Activated CD4-positive, alpha-beta T cell treated with anti-CD3 and anti-CD28 coated beads for 36 hours (primary cell): ENCODE measurements at regions not wholly inside any gene's neighbourhood (a gene's known extent, or its start where the extent isn't known, plus 50 kb on each side); places are given as distances from the start of the nearest gene placed in this dataset.

Experiments used
- ATAC-seq: fragments of 200-7000 bp; cut with Tn5 transposase; one replicate; pipeline ENCODE4 v1.10.0; 2021; ENCODE audit warnings: mild to moderate bottlenecking, moderate library complexity
- CTCF ChIA-PET: fragments of 350-600 bp; sonication (Branson Sonifier 250); formaldehyde crosslinking; loops from one replicate; lab custom pipeline; 2021; ENCODE audit warnings: antibody characterized with exemption; lab: Charles Lee
- POLR2A ChIA-PET: fragments of 350-600 bp; sonication (Branson Sonifier 250); formaldehyde crosslinking; loops from one replicate; lab custom pipeline; 2021; ENCODE audit warnings: antibody characterized with exemption, inconsistent platforms; lab: Charles Lee
- DNase-seq: peaks from one replicate; pipeline ENCODE4 v3.0.0-alpha.2; 2020
- H3K27ac Mint-ChIP-seq: one replicate; pipeline ENCODE4 v1.8.0; 2021; ENCODE audit warnings: mixed read lengths
- H3K27me3 Mint-ChIP-seq: one replicate; pipeline ENCODE4 v1.8.0; 2021; ENCODE audit warnings: mixed read lengths
- H3K36me3 Mint-ChIP-seq: one replicate; pipeline ENCODE4 v1.8.0; 2021; ENCODE audit warnings: low read depth, mixed read lengths
- H3K4me1 Mint-ChIP-seq: one replicate; pipeline ENCODE4 v1.8.0; 2021; ENCODE audit warnings: mixed read lengths
- H3K4me3 Mint-ChIP-seq: one replicate; pipeline ENCODE4 v1.8.0; 2021; ENCODE audit warnings: mild to moderate bottlenecking, moderate library complexity, mixed read lengths
- H3K9me3 Mint-ChIP-seq: one replicate; pipeline ENCODE4 v1.8.0; 2021; ENCODE audit warnings: low read depth, mixed read lengths
- intact Hi-C, 2 experiments: fragments of 100-400 bp; cut with DNase I in 1 of 2; cut with micrococcal nuclease in 1 of 2; formaldehyde crosslinking; loops; one replicate each; pipeline versions ENCODE4 v1.14.2 to v1.15.1; 2022 to 2024; cut with DNase I, micrococcal nuclease

GRCh38 chr4:177119021-177119471, 190.6 kb upstream of the NEIL3 start:
- ChIA-PET POLR2A (no interaction called here), CTCF (no interaction called here)
- H3K27me3 Mint-ChIP-seq = no peaks in the 10 kb centered on the region

GRCh38 chr4:177119691-177120090, 190.0 kb upstream of the NEIL3 start:
- ChIA-PET CTCF (no interaction called here), POLR2A (no interaction called here)
- peaks cover under 1% of the 10 kb centered on the region for H3K27me3 Mint-ChIP-seq
- no peaks in the 10 kb centered on the region for H3K36me3 Mint-ChIP-seq
- H3K4me3 Mint-ChIP-seq = no peak overlapping the region
- ATAC-seq = no peak
- intact Hi-C loops = no loop called here
- H3K9me3 Mint-ChIP-seq = peaks cover 7% of the 10 kb centered on the region
- H3K27ac Mint-ChIP-seq = no peak overlapping the region
- no peak for DNase-seq
- no peaks in the 10 kb centered on the region for H3K4me1 Mint-ChIP-seq

More at GRCh38 chr4:177119021-177119471, 190.6 kb upstream of the NEIL3 start:
- peaks cover 7% of the 10 kb centered on the region for H3K9me3 Mint-ChIP-seq
- no peaks in the 10 kb centered on the region for H3K4me1 Mint-ChIP-seq
- ATAC-seq = no peak
- H3K36me3 Mint-ChIP-seq = no peaks in the 10 kb centered on the region
- intact Hi-C loops = no loop called here
- DNase-seq = no peak
- H3K27ac Mint-ChIP-seq = no peak overlapping the region
- no peak overlapping the region for H3K4me3 Mint-ChIP-seq

GRCh38 chr4:177123811-177124210, 185.9 kb upstream of the NEIL3 start:
- POLR2A ChIA-PET = no interaction called here
- DNase-seq (no peak), ATAC-seq (no peak)
- Mint-ChIP-seq H3K4me3 (no peak overlapping the region), H3K36me3 (no peaks in the 10 kb centered on the region), H3K4me1 (no peaks in the 10 kb centered on the region), H3K9me3 (peaks cover 7% of the 10 kb centered on the region), H3K27ac (no peak overlapping the region), H3K27me3 (peaks cover 2% of the 10 kb centered on the region)
- intact Hi-C loops = no loop called here
- CTCF ChIA-PET = no interaction called here

GRCh38 chr4:177124349-177125064, 185.2 kb upstream of the NEIL3 start:
- POLR2A ChIA-PET = no interaction called here

GRCh38 chr4:177125656-177126055, 184.0 kb upstream of the NEIL3 start:
- Mint-ChIP-seq H3K4me3 (no peak overlapping the region), H3K36me3 (no peaks in the 10 kb centered on the region), H3K4me1 (no peaks in the 10 kb centered on the region), H3K27me3 (peaks cover 2% of the 10 kb centered on the region), H3K27ac (no peak overlapping the region), H3K9me3 (peaks cover 12% of the 10 kb centered on the region)
- DNase-seq = no peak
- intact Hi-C loops = no loop called here
- ATAC-seq = no peak
- CTCF ChIA-PET = no interaction called here
- POLR2A ChIA-PET = no interaction called here

More at GRCh38 chr4:177124349-177125064, 185.2 kb upstream of the NEIL3 start:
- Mint-ChIP-seq H3K27ac (no peak overlapping the region), H3K27me3 (peaks cover 2% of the 10 kb centered on the region), H3K4me1 (no peaks in the 10 kb centered on the region), H3K36me3 (no peaks in the 10 kb centered on the region), H3K4me3 (no peak overlapping the region), H3K9me3 (peaks cover 12% of the 10 kb centered on the region)
- DNase-seq = no peak
- CTCF ChIA-PET = no interaction called here
- intact Hi-C loops = no loop called here
- no peak for ATAC-seq

- no peak for DNase-seq
- Mint-ChIP-seq H3K27ac (no peak overlapping the region), H3K27me3 (peaks cover 2% of the 10 kb centered on the region), H3K9me3 (peaks cover 11% of the 10 kb centered on the region), H3K36me3 (no peaks in the 10 kb centered on the region), H3K4me1 (no peaks in the 10 kb centered on the region), H3K4me3 (no peak overlapping the region)
- CTCF ChIA-PET = interaction anchor here (0.7 kb wide), 1 partner anchor 17 kb away, joined by 3 read pairs; no protein-coding TSS in a partner anchor
- no peak for ATAC-seq
- POLR2A ChIA-PET = no interaction called here
- intact Hi-C loops = no loop called here
Observed at GRCh38 chr4:177127658-177128057, 182.0 kb upstream of the NEIL3 start.

- H3K36me3 Mint-ChIP-seq = no peaks in the 10 kb centered on the region
- no peak overlapping the region for H3K27ac Mint-ChIP-seq
- DNase-seq = no peak
- peaks cover 2% of the 10 kb centered on the region for H3K27me3 Mint-ChIP-seq
- H3K4me1 Mint-ChIP-seq = no peaks in the 10 kb centered on the region
- intact Hi-C loops = no loop called here
- POLR2A ChIA-PET = no interaction called here
- peaks cover 11% of the 10 kb centered on the region for H3K9me3 Mint-ChIP-seq
- ATAC-seq = no peak
- no peak overlapping the region for H3K4me3 Mint-ChIP-seq
- CTCF ChIA-PET = no interaction called here
Observed at GRCh38 chr4:177128306-177128705, 181.4 kb upstream of the NEIL3 start.

- POLR2A ChIA-PET = no interaction called here
- Mint-ChIP-seq H3K9me3 (peaks cover 11% of the 10 kb centered on the region), H3K4me3 (no peak overlapping the region)
Observed at GRCh38 chr4:177131736-177132135, 177.9 kb upstream of the NEIL3 start.

GRCh38 chr4:177147668-177148067, 162.0 kb upstream of the NEIL3 start:
- intact Hi-C loops = no loop called here
- no peaks in the 10 kb centered on the region for H3K36me3 Mint-ChIP-seq
- no peak overlapping the region for H3K4me3 Mint-ChIP-seq
- H3K4me1 Mint-ChIP-seq = no peaks in the 10 kb centered on the region
- CTCF ChIA-PET = no interaction called here
- H3K27ac Mint-ChIP-seq = no peak overlapping the region
- H3K9me3 Mint-ChIP-seq = no peaks in the 10 kb centered on the region
- ATAC-seq = no peak
- H3K27me3 Mint-ChIP-seq = peaks cover 2% of the 10 kb centered on the region
- POLR2A ChIA-PET = no interaction called here
- no peak for DNase-seq

More at GRCh38 chr4:177131736-177132135, 177.9 kb upstream of the NEIL3 start:
- H3K27me3 Mint-ChIP-seq = no peaks in the 10 kb centered on the region
- DNase-seq (no peak), ATAC-seq (no peak)
- intact Hi-C loops = no loop called here
- no peak overlapping the region for H3K27ac Mint-ChIP-seq
- no peaks in the 10 kb centered on the region for H3K36me3 Mint-ChIP-seq
- CTCF ChIA-PET = no interaction called here
- no peaks in the 10 kb centered on the region for H3K4me1 Mint-ChIP-seq

- H3K36me3 Mint-ChIP-seq = no peaks in the 10 kb centered on the region
- H3K4me1 Mint-ChIP-seq = no peaks in the 10 kb centered on the region
- intact Hi-C loops = no loop called here
- no peak for ATAC-seq
- ChIA-PET POLR2A (no interaction called here), CTCF (no interaction called here)
- H3K9me3 Mint-ChIP-seq = no peaks in the 10 kb centered on the region
- H3K27ac Mint-ChIP-seq = no peak overlapping the region
- H3K4me3 Mint-ChIP-seq = no peak overlapping the region
- no peaks in the 10 kb centered on the region for H3K27me3 Mint-ChIP-seq
- no peak for DNase-seq
Observed at GRCh38 chr4:177155454-177155853, 154.2 kb upstream of the NEIL3 start.

- DNase-seq (no peak), ATAC-seq (no peak)
- ChIA-PET CTCF (no interaction called here), POLR2A (no interaction called here)
- no peaks in the 10 kb centered on the region for H3K9me3 Mint-ChIP-seq
- no peaks in the 10 kb centered on the region for H3K27me3 Mint-ChIP-seq
- H3K4me3 Mint-ChIP-seq = no peak overlapping the region
- intact Hi-C loops = no loop called here
- no peaks in the 10 kb centered on the region for H3K36me3 Mint-ChIP-seq
- H3K4me1 Mint-ChIP-seq = no peaks in the 10 kb centered on the region
- H3K27ac Mint-ChIP-seq = no peak overlapping the region
Observed at GRCh38 chr4:177159600-177159999, 150.1 kb upstream of the NEIL3 start.

GRCh38 chr4:177161781-177162180, 147.9 kb upstream of the NEIL3 start:
- H3K9me3 Mint-ChIP-seq = no peaks in the 10 kb centered on the region
- POLR2A ChIA-PET = no interaction called here

More at GRCh38 chr4:177161781-177162180, 147.9 kb upstream of the NEIL3 start:
- Mint-ChIP-seq H3K4me3 (no peak overlapping the region), H3K36me3 (no peaks in the 10 kb centered on the region), H3K27ac (no peak overlapping the region), H3K27me3 (no peaks in the 10 kb centered on the region), H3K4me1 (no peaks in the 10 kb centered on the region)
- DNase-seq = no peak
- CTCF ChIA-PET = no interaction called here
- intact Hi-C loops = no loop called here
- no peak for ATAC-seq
